GM19035 (cell line): ENCODE measurements at regions not wholly inside any gene's neighbourhood (a gene's known extent, or its start where the extent isn't known, plus 50 kb on each side); places are given as distances from the start of the nearest gene placed in this dataset.

Experiments used
- ATAC-seq: cut with Tn5 transposase; IDR thresholded peaks from one replicate; pipeline ENCODE4 v1.9.1; 2021; ENCODE audit not compliant: unreplicated experiment

DNA sequence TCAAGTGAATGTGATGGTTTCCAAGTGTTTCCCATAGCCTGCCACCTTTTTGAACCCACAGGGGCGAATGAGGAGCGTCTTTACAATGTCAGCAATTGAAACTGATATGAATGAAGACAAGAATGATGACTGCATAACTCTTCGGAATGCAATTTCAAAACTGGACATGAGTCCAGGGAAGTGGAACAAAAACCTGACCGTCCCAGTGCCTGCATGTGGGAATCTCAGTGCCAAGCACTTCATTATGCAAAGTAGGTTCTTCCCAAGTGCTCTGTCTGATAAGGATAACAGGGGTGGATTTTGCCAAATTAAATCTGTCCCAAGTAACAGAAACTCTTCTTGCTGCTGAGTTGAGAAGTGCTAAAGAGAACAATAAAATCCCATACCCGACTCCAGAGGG lies 243.8 kb upstream of the ADAMTS16 start:
- no peak for ATAC-seq

DNA sequence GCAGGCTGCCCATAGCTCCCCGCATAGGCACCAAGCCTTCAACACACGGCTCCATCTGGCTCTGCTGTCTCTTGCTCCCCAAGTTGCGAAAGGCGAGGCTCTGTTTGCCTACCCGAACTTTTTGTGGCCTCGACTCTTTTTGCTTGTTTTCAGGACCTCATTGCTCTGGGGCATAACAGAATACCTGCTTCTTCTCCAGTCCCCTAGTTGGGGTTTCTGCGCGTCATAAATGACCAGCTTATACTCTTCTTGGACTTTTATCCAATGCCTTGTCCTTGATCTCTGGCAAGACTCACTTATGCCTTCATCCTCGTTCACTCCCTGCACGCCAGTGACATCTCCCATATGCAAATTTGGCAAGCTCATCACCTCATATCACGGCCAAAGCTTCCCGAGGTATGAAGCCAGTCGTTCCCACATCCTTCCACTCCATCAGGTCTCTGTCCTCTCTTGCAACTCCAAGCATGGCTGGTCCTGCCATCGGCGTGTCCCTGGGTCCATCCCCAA lies 238.8 kb upstream of the ADAMTS16 start:
- no peak for ATAC-seq

DNA sequence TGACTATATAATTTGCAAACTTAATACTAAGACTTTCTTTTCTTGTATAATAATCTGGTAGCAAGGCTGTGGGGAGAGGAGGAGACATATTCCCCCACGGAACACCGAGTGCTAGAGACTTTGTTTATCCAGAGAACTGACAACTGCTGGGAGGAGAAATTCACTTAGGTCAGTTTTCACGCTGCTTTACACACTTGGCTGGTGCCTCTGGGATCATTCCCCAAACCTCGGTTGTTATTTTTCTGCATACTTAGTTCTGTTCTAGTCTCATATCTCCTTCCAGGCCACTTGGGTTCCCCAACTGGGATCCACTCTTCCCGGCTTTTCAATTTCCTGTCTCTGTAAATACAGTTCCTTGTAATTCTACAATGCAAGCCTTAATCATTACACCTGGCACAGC lies 238.2 kb upstream of the ADAMTS16 start:
- ATAC-seq = no peak

DNA sequence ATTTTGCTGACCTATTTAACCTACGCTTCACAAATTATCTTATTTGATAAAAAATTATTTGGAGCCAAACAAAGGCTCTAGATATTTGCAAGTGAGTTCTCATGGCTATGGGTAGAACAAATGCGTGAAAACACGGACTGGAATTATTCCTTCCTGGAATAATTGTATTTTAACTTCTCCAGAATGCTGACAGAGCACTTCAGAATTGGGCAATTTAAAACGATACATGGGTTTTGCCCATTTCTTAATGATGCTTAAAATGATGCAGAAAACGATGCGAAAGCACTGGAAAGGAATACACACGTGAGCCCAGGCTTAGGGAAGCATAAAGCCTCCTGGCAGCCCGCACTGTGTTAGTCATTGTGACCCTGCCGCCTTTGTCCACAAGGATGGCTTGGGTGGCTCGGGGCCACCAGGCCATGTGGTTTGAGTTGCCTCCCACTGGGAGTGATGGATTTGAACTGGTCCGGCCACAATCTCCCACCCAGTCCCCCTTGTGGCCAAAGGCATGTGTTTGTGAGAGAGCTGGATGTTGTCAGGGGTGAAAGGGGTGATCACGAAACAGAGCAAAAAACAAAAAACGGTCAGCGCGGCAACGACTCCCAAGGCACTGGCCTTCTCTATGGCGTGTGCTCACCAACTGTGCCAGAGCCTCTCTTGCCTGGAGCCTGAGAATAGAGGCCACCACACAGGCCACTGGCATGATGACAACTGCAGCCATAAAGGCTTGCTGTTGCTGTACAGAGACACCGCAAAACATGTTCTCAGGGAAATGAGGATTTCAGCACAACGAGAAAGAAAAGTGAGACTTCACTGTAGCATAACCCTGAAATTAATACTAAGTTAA lies 234.2 kb upstream of the ADAMTS16 start:
- ATAC-seq = no peak

DNA sequence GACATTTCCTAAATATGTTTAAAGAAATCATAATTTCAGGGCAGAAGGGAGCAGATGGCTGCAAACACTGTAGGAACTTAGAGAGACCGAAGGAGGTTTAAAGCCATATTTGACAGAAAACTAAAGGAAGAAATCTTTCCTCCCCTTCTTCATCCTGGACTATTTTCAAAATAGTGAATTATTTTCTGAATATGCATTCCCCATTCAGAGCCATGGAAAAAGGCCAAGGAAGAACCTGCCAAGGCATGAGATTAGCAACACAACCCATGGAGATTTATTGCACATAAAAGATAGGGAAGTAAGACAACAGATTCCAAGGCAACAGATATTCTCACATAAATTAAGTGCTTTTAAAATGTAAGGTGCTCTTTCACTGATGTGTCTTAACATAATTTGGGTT lies 233.3 kb upstream of the ADAMTS16 start:
- no peak for ATAC-seq

DNA sequence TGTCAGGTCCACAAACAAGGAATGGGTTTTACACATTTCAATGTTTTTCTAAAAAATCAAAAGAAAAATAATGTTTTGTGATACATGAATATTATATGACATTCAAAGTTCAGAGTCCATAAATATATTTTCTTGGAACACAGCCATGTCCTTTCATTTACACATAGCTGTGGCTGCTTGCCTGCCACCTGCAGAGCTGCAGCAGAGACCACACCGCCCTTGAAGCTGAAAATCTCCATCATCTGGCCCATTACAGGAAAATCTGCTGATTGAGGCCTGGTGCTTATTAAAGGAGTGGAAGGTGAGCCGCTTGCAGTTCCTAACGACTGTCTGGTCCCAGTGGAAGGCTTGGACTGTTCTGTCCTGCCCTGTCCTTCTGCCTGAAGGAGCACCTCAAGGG lies 232.6 kb upstream of the ADAMTS16 start:
- ATAC-seq = no peak

DNA sequence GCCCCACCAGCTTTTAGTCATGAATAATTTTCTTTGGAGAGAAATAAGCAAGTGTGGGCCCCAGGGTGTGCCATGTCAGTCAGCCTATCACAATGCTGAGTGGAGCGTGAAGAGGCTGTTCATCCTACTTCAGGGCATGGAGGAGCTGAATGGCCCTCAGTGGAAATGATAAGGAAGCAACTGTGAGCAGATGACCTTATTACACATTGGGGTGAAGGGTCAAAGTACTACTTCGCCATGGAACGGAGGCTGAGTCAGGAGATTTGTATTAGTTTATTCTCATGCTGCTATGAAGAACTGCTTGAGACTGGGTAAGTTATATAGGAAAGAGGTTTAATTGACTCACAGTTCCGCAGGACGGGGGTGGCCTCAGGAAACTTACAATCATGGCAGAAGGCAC lies 231.0 kb upstream of the ADAMTS16 start:
- no peak for ATAC-seq

DNA sequence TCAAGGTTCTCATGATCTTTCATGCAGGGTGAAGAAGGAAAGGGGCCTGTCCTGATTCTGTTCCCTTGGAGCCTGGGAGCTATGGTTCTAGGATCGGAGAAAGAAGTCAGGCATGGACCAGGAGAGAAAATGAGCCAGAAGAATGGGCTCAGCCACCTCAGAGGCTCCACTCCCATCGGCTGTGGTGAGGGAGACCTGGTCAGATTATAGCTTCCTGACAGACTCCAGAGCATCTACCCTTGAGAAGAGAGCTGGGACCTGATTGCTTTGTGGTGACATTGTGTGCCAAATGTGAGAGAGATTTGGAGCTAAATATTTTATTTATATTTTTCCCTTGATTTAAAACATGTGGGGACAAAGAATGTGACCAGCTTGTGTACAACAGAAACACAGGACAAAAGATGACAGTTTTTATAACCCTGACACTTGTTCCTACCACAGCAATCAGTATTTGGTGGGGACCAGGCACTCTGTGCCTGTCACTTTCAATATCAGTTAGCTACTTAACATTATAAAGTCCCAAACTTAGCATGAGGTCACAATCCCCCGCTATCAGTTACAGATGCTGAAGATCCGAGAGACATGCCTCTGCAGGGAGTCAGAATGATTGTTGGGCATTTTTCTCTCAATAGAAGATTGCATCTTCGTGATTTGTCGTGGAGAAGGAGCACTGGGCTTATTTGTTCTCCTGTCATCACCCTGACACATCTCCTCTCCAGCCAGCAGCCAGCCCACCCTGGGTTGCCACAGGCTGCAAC lies 228.3 kb upstream of the ADAMTS16 start:
- no peak for ATAC-seq

DNA sequence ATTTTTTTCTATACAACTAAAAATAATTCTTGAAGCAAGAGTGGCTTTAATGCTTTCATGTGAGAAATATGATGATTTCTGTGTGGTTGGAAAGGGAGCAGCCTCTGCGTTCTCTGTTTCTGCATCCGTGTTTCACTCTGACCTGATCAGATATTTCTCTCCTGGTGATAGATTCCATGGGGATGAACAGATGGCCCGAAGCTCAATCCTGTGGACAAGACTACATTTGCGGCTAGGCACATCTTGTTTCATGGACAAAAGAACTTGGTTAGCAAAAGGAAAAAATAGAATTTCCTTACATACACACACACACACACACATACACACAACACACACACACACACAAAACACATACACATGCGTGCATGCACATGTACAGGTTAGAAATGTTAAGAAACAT lies 218.2 kb upstream of the ADAMTS16 start:
- no peak for ATAC-seq

DNA sequence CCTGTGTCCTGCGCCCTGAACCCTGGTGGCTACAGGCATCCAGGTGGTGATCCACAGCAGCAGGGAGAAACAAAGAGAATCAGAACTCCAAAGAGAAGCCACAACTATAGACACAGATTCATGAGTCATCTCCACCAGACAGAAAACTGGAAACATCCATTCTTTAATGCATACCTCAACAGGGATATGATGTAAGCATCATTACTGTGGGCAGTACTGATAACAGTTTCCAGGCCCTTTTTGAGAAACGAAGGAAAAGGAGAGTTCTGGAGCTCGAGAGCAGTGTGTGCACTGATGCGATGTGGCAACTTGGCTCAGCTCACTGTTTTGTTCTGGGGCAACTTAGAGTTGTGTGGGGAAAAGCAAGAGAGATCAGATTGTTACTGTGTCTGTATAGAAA lies 215.6 kb upstream of the ADAMTS16 start:
- no peak for ATAC-seq

DNA sequence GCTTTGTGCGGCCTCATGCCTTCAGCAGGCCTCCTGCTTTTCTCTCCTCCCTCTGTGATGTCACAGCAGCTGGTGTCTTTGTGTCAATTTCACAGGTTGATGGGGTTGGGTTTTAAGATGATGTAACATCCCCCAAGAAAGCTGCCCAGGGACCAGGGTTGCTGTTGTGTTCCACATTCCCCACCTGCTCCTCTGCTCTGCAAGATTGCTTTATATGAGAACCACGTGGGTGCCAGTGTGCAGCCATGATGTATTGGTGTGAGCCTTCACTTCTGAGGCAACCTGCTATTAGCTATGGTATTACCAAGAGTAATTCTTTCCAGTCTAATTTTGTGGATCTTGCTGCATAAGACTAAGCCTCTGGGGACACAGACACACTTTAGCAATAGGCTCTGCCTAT lies 213.0 kb upstream of the ADAMTS16 start:
- no peak for ATAC-seq

DNA sequence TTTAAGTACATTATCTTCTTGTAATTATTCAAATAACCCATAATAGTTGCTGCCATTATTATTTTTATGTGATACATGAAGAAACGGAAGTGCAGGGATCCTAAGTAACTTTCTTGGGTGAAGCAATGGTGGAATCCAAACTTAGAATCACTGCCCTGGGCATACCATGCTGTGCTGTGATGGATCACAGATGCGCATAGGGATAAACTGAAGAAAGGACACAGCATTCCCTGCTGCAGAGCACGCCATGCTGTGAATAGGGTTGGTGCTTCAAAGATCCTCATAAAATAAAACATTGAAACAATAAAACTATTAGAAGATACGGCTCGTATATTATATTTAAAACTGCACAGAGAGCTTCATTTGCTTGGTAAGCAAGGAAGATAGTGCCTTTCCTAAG lies 211.7 kb upstream of the ADAMTS16 start:
- no peak for ATAC-seq

DNA sequence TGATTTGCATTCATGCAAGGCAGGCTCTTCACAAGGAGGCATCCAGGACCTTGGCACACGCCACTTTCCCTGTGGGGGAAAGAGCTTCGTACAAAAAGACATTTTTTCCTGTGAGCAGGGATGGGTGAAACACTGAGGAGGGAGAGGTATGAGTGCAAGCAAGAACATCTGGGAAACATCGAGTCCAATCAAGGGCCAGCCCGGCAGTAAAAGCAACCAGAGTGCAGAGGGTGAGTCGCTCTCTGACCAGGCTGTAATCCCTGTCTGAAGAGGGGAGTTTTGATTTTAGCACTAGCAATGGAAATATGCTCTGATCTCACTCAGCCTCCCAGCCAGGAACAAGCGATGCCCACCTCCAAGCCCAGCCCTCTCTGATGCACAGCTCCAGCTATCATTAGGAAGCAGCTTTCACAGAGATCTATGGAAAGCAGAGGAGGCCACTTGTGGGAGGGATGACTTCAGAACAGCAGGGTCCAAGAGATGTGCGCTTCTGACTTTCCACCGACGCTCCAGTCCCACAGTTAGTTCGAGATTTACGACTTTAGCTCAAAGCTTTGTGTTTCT lies 211.0 kb upstream of the ADAMTS16 start:
- ATAC-seq = no peak

DNA sequence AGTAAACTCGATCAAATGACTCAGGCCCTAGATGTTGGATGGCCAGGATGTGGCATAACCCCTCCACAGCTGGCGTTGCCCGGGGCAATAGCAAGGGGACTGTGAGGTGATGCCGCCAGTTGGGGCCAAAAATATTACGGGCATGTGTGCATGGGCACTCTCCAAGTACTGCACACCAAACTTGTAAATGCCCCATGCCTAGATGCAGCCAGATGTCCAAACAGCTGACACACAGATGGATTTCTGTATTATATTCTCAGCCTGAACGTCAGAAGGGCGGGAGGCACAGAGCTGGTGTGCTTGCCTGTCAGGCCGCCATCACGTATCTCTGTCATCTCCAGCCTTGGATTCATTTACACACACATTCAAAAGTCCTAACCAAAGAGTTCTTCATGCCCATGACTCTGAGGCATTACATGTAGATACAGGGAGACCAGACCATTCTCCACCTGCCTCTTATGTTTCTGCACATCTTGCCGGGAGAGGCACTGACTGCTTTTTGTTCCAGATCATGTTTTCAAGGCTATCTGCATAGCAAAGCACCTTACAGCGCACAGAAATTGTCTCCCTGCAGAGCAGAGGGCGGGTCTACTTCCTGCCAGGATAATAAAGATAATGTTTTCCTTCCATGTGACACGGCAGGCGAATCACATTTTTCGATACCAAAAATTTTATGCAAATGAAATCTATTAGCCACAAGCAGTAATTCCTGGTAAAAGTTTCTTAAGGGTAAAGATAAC lies 200.9 kb upstream of the ADAMTS16 start:
- no peak for ATAC-seq

DNA sequence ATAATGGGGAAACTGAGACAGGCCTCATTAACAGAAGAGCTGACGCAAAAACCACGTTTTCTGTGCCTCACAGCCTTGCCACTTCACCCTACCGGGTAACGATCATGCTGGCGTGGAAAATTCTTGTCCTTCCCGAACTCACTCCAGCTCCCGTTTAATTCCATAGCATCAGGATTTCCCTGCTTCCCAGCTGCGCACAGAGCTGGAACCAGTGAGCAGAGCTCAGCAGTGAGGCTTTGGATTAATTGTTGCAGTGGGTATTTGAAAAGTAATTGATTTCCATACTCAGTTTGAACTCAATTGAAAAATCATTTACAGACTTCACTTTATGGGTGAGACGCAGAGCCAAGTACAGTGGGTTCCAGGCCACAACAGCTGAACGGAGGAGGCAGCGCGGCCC lies 199.0 kb upstream of the ADAMTS16 start:
- no peak for ATAC-seq

DNA sequence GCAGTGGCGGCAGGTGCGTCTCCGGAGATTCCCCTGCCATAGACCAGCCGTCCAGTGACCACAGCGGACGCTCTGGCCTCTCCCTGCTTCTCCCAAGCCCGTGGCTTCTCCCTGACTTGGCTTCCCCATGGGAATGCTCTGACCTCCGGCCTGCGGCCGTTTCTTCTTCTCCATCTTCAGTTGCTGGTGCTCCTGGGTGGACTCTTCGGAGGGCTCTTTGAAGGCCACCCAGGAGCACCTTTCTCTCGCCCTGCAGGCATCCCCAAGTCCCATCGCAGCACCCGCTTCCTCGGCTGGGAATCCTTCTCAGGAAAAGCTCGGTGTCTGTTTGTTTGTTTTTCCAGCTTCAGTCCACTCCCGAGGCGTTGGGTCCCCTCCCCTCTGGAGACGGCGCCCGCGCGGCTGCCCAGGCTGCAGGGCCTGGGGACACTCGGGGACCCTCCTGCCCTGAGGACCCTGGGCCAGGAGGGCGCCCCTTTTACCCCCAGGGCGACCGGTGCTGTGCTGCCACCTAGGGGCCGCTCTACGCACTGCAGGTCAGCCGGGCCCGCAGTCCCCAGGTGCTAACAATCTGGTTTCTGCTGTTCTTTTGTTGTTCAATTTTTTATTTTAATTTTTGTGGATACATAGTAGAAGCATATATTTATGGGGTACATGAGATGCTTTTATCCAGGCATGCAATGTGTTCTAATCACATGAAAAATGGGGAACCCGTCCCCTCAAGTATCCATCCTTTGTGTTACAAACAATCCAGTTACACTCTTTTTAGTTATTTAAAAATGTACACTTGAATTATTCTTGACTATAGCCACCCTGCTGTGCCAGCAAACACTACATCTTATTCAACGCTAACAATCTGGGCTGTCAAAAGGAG lies 197.9 kb upstream of the ADAMTS16 start:
- ATAC-seq = no peak

DNA sequence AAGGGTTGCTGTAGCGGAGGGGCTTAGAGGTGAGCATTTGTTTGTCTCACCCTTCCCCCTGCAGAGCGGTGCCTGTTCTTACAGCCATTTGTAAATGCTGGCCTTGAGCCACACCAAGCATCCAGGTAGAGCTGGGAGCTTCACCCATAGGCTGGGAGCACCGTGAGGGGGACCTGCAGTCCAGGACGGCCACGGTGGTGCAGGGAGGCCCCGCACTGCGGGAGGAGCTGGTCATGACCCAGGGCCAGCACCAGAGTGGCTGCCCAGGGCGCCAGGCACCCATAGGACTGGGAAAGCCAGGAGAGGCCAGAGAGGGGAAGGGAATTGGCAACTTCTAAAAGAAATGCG lies 197.3 kb upstream of the ADAMTS16 start:
- no peak for ATAC-seq

DNA sequence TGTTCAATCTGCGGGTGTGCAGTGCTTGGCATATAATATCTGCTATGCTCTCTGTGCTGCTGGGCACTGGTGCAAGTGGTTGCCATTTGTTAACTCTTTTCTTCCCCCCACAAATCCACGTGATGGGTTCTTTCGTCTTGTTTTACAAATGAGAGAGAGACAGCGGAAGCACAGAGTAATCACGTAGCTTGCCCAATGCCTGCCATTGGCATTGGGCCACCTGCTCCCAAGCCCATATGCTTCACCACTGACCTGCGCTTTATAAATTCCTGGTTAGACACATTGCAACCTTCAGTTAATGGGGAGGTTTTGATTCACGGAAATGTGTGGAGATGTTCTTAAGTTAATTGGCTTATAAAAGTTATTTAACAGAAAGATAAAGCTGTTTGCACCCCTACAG lies 194.8 kb upstream of the ADAMTS16 start:
- ATAC-seq = no peak

DNA sequence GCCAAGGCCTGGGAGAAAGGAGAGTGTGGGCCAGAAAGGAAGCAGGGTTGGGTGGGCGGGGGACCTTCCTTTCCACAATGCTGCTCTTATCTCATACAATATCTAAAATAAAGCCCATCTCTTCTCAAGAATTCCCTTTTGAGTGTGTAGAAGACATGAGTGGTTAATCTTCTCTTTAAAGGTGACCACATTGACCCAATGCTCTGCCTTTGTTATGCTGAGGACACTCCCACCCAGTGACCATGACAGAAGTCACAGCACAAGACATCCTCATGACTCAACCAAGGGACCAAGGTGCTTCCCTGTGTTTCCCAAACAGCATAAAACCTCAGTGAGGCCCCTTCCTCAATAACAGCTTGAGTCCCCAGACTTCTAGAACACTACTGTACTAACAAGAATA lies 193.0 kb upstream of the ADAMTS16 start:
- no peak for ATAC-seq

DNA sequence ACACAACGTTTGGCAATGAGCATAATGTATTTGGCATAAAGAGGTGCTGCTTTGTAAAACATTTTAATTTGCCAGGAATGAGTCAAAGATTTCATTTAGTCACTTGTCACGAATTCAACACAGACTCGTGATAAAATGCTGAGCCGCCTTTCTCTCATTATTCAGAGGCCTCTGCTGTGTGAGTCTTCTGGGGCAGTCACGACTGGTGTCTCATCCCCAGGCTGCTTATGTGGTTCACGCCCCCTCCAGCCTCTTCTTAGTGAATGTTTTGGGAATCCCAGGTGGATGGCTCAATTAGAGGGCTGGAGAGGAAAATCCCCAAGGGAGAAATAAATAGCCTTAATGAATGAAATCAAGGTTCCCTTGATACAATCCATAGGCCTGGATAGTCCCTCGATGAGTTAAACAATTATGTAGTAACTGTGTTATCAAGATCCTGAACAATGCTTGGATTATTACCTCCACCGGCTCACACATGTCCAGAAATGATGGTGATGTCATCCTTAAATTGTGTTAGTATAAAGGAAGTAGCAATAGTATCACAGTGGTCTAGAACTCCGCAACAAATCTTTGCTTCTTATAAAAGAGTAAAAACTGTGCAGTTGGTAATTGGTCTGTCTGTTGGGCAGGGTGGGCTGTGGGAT lies 192.1 kb upstream of the ADAMTS16 start:
- ATAC-seq = no peak
